IPS-20b (cell line): ENCODE measurements at regions not wholly inside any gene's neighbourhood (a gene's known extent, or its start where the extent isn't known, plus 50 kb on each side); places are given as distances from the start of the nearest gene placed in this dataset.
"Not testable (repeated sequence)": the region's sequence is repeated elsewhere in the genome, so short reads cannot be mapped to it uniquely, and the experiment has no call there.

ENCODE experiments used
- H3K27ac ChIP-seq: one replicate; pipeline ENCODE4 v1.5.1; 2013; ENCODE audit warnings: low read length
- H3K27me3 ChIP-seq: 2 replicates; pipeline ENCODE4 v1.6.1; 2013; ENCODE audit warnings: mild to moderate bottlenecking, low read length, inconsistent platforms; ENCODE audit not compliant: insufficient read depth
- H3K36me3 ChIP-seq: 2 replicates; pipeline ENCODE4 v1.6.1; 2013; ENCODE audit warnings: low read depth, mild to moderate bottlenecking, inconsistent platforms, low read length, moderate library complexity; ENCODE audit not compliant: insufficient read depth
- H3K4me1 ChIP-seq: 2 replicates; pipeline ENCODE4 v1.6.1; 2013; ENCODE audit warnings: mild to moderate bottlenecking, control low read depth, inconsistent platforms, low read length, moderate library complexity; ENCODE audit not compliant: insufficient read depth
- H3K4me3 ChIP-seq: 2 replicates; pipeline ENCODE4 v1.5.1; 2013; ENCODE audit warnings: mild to moderate bottlenecking, low read length, inconsistent platforms
- H3K9ac ChIP-seq: 2 replicates; pipeline ENCODE4 v1.6.1; 2013; ENCODE audit warnings: low read depth, mild to moderate bottlenecking, inconsistent platforms, low read length, moderate library complexity
- H3K9me3 ChIP-seq: 2 replicates; pipeline ENCODE4 v1.6.1; 2013; ENCODE audit warnings: mild to moderate bottlenecking, low read depth, low read length, inconsistent platforms; ENCODE audit not compliant: insufficient read depth

- Histone ChIP-seq H3K4me1 (no peaks in the 10 kb centered on the region), H3K9ac (no peak overlapping the region), H3K4me3 (no peak overlapping the region), H3K36me3 (no peaks in the 10 kb centered on the region), H3K9me3 (no peaks in the 10 kb centered on the region), H3K27me3 (no peaks in the 10 kb centered on the region), H3K27ac (no peak overlapping the region)
Measured at GRCh38 chr1:88490676-88491075, 193.4 kb upstream of the PKN2 start.

- Histone ChIP-seq H3K9me3 (no peaks in the 10 kb centered on the region), H3K27ac (no peak overlapping the region), H3K4me3 (no peak overlapping the region), H3K9ac (no peak overlapping the region), H3K4me1 (no peaks in the 10 kb centered on the region), H3K27me3 (no peaks in the 10 kb centered on the region), H3K36me3 (no peaks in the 10 kb centered on the region)
Measured at GRCh38 chr1:88499671-88500070, 184.4 kb upstream of the PKN2 start.

GRCh38 chr1:88502886-88503285 is 181.2 kb upstream of the PKN2 start:
- H3K9me3 ChIP-seq, result no peaks in the 10 kb centered on the region
- no peaks in the 10 kb centered on the region for H3K36me3 ChIP-seq
- H3K27me3 ChIP-seq, result no peaks in the 10 kb centered on the region
- H3K4me3 ChIP-seq, result no peak overlapping the region
- no peaks in the 10 kb centered on the region for H3K4me1 ChIP-seq
- no peak overlapping the region for H3K27ac ChIP-seq
- H3K9ac ChIP-seq, result no peak overlapping the region

- Histone ChIP-seq H3K27ac (no peak overlapping the region), H3K9ac (no peak overlapping the region), H3K4me3 (no peak overlapping the region), H3K4me1 (no peaks in the 10 kb centered on the region), H3K36me3 (no peaks in the 10 kb centered on the region), H3K9me3 (no peaks in the 10 kb centered on the region), H3K27me3 (no peaks in the 10 kb centered on the region)
Measured at GRCh38 chr1:88503646-88504045, 180.4 kb upstream of the PKN2 start.

GRCh38 chr1:88504601-88505000 is 179.5 kb upstream of the PKN2 start:
- H3K27ac ChIP-seq, result no peak overlapping the region
- H3K36me3 ChIP-seq, result no peaks in the 10 kb centered on the region
- no peak overlapping the region for H3K9ac ChIP-seq
- H3K27me3 ChIP-seq, result no peaks in the 10 kb centered on the region
- no peaks in the 10 kb centered on the region for H3K9me3 ChIP-seq
- no peak overlapping the region for H3K4me3 ChIP-seq
- H3K4me1 ChIP-seq, result no peaks in the 10 kb centered on the region

GRCh38 chr1:88509379-88509778 is 174.7 kb upstream of the PKN2 start:
- Histone ChIP-seq H3K9ac (no peak overlapping the region), H3K9me3 (no peaks in the 10 kb centered on the region), H3K36me3 (no peaks in the 10 kb centered on the region), H3K27ac (no peak overlapping the region), H3K4me3 (no peak overlapping the region), H3K27me3 (no peaks in the 10 kb centered on the region), H3K4me1 (no peaks in the 10 kb centered on the region)

- H3K36me3 ChIP-seq, result no peaks in the 10 kb centered on the region
- no peak overlapping the region for H3K27ac ChIP-seq
- no peaks in the 10 kb centered on the region for H3K9me3 ChIP-seq
- H3K4me1 ChIP-seq, result no peaks in the 10 kb centered on the region
- H3K27me3 ChIP-seq, result no peaks in the 10 kb centered on the region
- no peak overlapping the region for H3K4me3 ChIP-seq
- no peak overlapping the region for H3K9ac ChIP-seq
Measured at GRCh38 chr1:88514544-88515060, 169.5 kb upstream of the PKN2 start.

GRCh38 chr1:88517499-88517898 is 166.6 kb upstream of the PKN2 start:
- H3K4me1 ChIP-seq, H3K9me3 ChIP-seq, H3K9ac ChIP-seq, H3K27ac ChIP-seq, H3K4me3 ChIP-seq, H3K36me3 ChIP-seq, H3K27me3 ChIP-seq: not testable (repeated sequence)

- Histone ChIP-seq H3K27ac (no peak overlapping the region), H3K36me3 (no peaks in the 10 kb centered on the region), H3K4me3 (no peak overlapping the region), H3K27me3 (no peaks in the 10 kb centered on the region), H3K9me3 (no peaks in the 10 kb centered on the region), H3K4me1 (no peaks in the 10 kb centered on the region), H3K9ac (no peak overlapping the region)
Measured at GRCh38 chr1:88519156-88519555, 164.9 kb upstream of the PKN2 start.

- Histone ChIP-seq H3K4me3 (no peak overlapping the region), H3K27me3 (no peaks in the 10 kb centered on the region), H3K9me3 (no peaks in the 10 kb centered on the region), H3K36me3 (no peaks in the 10 kb centered on the region), H3K9ac (no peak overlapping the region), H3K27ac (no peak overlapping the region), H3K4me1 (0 out of 2 replicates have a peak, but pooled peaks cover 5% of the 10 kb centered on the region)
Measured at GRCh38 chr1:88523854-88524528, 160.1 kb upstream of the PKN2 start.

GRCh38 chr1:88526456-88526855 is 157.6 kb upstream of the PKN2 start:
- Histone ChIP-seq H3K4me1 (0 out of 2 replicates have a peak, but pooled peaks cover 5% of the 10 kb centered on the region), H3K27ac (no peak overlapping the region), H3K4me3 (no peak overlapping the region), H3K9ac (no peak overlapping the region), H3K36me3 (no peaks in the 10 kb centered on the region), H3K27me3 (no peaks in the 10 kb centered on the region), H3K9me3 (no peaks in the 10 kb centered on the region)

- Histone ChIP-seq H3K27ac (no peak overlapping the region), H3K9me3 (no peaks in the 10 kb centered on the region), H3K4me1 (0 out of 2 replicates have a peak, but pooled peaks cover 5% of the 10 kb centered on the region), H3K27me3 (no peaks in the 10 kb centered on the region), H3K4me3 (no peak overlapping the region), H3K9ac (no peak overlapping the region), H3K36me3 (no peaks in the 10 kb centered on the region)
Measured at GRCh38 chr1:88528792-88529191, 155.3 kb upstream of the PKN2 start.
